NCI-H1092 treated with DMSO at 0.1 percent for 48 hours (cell line): ENCODE measurements at regions not wholly inside any gene's neighbourhood (a gene's known extent, or its start where the extent isn't known, plus 50 kb on each side); places are given as distances from the start of the nearest gene placed in this dataset.
A peak's percentile ranks its signal among the peaks of the same experiment; 100 is the strongest.
"Not testable (repeated sequence)": the region's sequence is repeated elsewhere in the genome, so short reads cannot be mapped to it uniquely, and the experiment has no call there.

Experiments used
- DNase-seq: peaks from one replicate; lab custom pipeline; 2025; lab: John Stamatoyannopoulos, UW

- DNase-seq, result no peak
Observed at GRCh38 chr2:75432761-75433361, 127.9 kb downstream of the EVA1A start.

GRCh38 chr2:75431763-75432162, 129.0 kb downstream of the EVA1A start:
- no peak for DNase-seq

GRCh38 chr2:75431276-75431675, 129.5 kb downstream of the EVA1A start:
- no peak for DNase-seq

GRCh38 chr2:75430449-75430848, 130.3 kb downstream of the EVA1A start:
- DNase-seq, result not testable (repeated sequence)

- no peak for DNase-seq
Observed at GRCh38 chr2:75428646-75429443, 131.9 kb downstream of the EVA1A start.

- DNase-seq, result no peak
Observed at GRCh38 chr2:75428060-75428459, 132.7 kb downstream of the EVA1A start.

- no peak for DNase-seq
Observed at GRCh38 chr2:75424936-75425619, 135.7 kb downstream of the EVA1A start.

- DNase-seq, result no peak
Observed at GRCh38 chr2:75421986-75422385, 138.8 kb downstream of the EVA1A start.

- DNase-seq, result no peak
Observed at GRCh38 chr2:75416420-75417342, 144.1 kb downstream of the EVA1A start.

- DNase-seq, result no peak
Observed at GRCh38 chr2:75415731-75416130, 145.0 kb downstream of the EVA1A start.

GRCh38 chr2:75415111-75415626, 145.6 kb downstream of the EVA1A start:
- no peak for DNase-seq

- DNase-seq, result no peak
Observed at GRCh38 chr2:75411574-75411973, 149.2 kb downstream of the EVA1A start.

GRCh38 chr2:75410702-75411101, 150.0 kb downstream of the EVA1A start:
- no peak for DNase-seq

- no peak for DNase-seq
Observed at GRCh38 chr2:75408771-75409170, 152.0 kb downstream of the EVA1A start.

GRCh38 chr2:75407038-75407530, 153.7 kb downstream of the EVA1A start:
- DNase-seq, result no peak

- no peak for DNase-seq
Observed at GRCh38 chr2:75406131-75406581, 154.6 kb downstream of the EVA1A start.

GRCh38 chr2:75405000-75405399, 155.7 kb downstream of the EVA1A start:
- DNase-seq, result no peak

- peak; percentile 51 for DNase-seq
Observed at GRCh38 chr2:75403991-75404428, 156.7 kb downstream of the EVA1A start.

GRCh38 chr2:75396314-75396713, 164.4 kb downstream of the EVA1A start:
- DNase-seq, result no peak

GRCh38 chr2:75394764-75395163, 166.0 kb downstream of the EVA1A start:
- DNase-seq, result not testable (repeated sequence)

- peak; percentile 11 for DNase-seq
Observed at GRCh38 chr2:75390169-75390568, 170.6 kb downstream of the EVA1A start.
